Fibroblast of skin of scalp (primary cell): ENCODE measurements at regions not wholly inside any gene's neighbourhood (a gene's known extent, or its start where the extent isn't known, plus 50 kb on each side); places are given as distances from the start of the nearest gene placed in this dataset.
A peak's percentile ranks its signal among the peaks of the same experiment; 100 is the strongest.

ENCODE experiments used
- DNase-seq: peaks from one replicate; pipeline ENCODE4 v3.0.0-alpha.2; 2013

DNA sequence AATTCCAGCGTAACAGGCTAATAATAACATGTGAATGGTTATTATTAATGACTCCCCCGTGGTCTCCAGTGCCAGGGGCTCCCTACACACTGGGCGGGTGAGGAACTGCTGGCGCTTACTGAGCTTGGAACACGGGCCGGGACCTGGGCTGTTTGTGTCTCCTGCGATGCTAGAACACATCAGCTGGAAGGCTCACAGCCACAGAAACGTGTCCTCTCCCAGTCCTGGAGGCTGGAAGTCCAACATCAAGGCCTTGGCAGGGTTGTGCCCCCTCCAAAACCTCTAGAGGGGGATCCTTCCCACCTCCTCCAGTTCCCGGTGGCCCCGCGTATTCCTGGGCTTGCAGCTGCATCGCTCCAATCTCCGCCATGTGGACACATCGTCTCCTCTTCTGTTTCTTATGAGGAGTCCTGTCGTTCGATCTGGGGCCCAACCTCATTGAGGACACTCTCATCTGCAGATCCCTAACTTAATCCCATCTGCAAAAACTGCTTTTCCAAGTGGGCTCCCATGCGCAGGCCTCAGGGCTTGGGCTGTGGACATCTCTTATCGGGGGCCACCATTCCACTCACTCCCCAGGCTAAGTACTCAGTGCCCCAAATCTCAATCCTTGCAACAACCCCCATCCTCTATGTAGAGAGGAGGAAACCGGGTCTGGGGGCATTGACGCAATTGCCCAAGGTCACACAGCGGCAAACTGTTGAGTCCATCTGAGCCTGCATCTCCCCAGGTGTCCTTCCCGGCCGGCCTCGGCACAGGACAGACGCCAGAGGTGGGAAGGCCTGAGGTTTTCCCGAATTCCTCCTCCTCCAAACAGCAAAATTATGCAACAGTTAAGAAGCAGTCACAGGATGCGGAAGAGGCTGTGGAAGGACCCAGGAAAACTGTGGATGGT, 193.9 kb downstream of the IRF8 start:
- no peak for DNase-seq

DNA sequence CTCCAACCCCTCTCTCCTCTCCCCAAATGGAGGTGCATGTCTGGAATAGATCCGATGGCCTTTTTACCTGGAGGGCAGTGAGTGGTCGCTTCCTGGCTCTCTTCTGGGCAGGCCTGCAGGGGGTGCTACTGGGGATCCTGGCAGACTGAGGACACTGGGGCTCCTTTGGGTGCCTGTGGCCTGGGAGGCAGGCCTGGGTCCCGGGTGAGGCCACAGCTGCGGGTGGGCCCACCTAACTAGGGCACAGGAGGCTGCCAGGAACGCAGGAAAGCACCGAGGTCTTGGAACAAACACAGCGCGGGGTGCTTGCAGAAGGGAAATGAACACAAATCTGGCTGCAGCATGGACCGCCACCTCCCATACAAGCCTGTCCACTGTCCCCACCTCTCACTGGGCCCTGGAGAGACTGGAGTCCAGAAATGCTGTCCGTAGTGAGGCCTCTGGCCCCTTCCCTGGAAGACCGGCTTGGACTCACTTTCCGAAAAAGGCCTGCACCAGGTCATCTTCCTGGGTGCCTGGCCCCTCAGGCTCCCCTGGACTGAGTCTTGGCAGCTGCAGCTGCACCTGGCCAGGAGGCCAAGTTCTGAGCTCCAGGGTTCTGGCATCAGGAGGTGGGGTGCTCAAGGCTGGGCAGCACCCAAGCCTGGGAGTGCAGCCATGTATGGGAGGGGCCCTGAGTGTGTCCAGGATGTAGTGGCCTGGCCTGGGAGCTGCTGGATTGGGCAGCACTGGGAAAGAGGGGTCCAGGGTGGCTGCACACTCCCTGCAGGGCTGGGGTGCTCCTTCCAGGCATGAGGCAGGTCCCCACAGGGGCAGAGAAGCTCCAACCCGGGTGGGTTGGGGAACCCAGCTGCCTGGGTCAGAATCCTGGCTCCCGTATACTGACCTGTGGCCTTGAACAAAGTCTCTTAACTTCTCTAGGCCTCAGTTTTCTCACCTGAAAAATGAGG, 195.1 kb downstream of the IRF8 start:
- DNase-seq, result no peak

- no peak for DNase-seq
These were observed 196.3 kb downstream of the IRF8 start for GRCh38 chr16:86095131-86095752.

DNA sequence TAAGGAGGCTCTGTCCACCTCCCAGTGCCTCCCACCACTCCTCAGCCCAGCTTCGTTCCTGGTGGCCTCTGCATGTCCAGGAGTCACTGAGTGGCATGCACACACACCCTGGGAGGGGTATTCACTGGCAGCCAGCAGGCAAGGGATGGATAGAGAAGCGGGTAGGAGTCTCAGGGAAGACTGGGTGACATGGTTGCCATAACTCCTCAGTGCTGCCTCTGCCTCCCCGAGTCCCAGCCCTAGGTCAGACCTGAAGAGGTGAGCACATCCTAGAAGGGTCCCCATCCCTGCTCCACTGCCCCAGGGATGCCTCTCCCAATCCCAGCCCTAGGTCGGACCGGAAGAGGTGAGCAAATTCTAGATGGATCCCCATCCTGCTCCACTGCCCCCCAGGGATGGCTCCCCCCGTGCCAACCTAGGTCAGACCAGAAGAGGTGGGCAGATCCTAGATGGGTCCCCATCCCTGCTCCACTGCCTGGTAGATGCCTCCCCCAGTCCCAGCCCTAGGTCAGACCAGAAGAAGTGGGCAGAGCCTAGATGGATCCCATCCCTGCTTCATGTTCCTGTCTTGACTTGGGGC, 197.0 kb downstream of the IRF8 start:
- no peak for DNase-seq

- DNase-seq, result no peak
These were observed 197.9 kb downstream of the IRF8 start for GRCh38 chr16:86096850-86097249.

DNA sequence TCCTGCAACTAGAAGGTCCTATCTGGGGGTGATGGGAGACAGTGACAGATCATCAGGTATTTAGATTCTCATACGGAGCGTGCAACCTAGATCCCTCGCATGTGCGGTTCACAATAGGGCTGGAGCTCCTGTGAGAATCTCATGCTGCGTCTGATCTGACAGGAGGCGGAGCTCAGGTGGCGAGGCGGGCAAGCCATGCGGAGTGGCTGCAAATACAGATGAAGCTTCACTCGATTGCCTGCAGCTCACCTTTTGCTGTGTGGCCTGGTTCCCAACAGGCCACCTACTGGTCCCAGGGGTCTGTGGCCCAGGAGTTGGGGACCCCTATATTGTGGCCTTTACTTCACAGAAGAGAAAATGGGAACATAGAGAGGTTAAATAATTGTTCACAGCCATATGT, 200.4 kb downstream of the IRF8 start:
- DNase-seq, result no peak

GRCh38 chr16:86100205-86101136, 201.5 kb downstream of the IRF8 start:
- DNase-seq, result peak; percentile 15

GRCh38 chr16:86101137-86101896, 202.4 kb downstream of the IRF8 start:
- no peak for DNase-seq

- DNase-seq, result no peak
These were observed 202.9 kb downstream of the IRF8 start for GRCh38 chr16:86101897-86102157.

GRCh38 chr16:86103320-86103719, 204.4 kb downstream of the IRF8 start:
- no peak for DNase-seq

DNA sequence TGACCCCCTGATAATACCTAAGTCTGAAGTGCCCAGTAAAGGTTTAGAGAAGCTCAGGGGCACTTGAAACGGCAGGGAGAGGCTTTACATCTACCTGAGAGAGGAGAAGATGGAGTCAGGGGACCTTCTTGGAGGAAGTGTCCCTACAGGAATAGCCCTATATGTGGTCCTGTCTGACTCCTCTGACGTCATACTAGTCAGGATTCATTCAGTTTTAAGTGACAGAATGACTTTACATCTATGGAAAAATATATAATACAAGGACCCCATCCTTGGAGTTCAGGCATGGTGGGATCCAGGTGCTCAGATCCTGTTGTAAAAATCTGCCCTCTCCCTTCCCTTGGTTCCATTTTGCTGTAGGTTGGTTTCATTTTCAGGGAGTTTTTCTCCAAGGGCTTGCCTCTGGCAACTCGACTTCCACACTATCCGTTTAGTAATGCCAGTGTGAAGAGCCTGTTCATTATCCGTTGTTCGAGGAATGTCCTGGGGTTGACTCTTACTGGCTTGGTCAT, 205.6 kb downstream of the IRF8 start:
- DNase-seq, result no peak

DNA sequence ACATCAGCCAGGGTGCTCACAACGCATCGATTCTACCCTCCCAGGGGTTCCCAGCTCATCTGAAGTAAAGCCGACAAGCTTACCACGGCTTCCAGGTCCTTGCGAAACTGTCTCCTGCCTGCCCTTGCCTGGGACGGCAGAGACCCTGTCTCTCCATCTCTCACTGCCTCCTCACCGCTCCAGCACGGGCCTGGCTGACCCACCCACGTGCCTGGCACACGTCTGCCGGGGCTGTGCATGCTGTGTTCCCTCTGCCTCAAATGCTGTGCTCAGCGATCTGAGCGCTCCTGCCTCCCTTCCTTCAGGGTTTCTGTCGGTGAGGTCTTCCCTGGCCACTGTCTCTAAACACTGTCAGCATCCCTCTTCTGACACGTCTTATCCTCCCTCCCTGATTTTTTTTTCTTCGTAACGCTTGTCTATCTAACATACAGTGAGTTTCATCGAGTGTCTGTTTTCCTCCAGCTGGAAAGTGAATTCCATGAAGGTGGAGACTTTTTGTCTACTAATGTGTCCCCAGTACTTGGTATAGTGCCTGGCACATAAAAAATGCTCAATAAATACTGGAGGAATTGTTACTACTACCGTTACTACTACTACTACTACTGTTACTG, 208.4 kb downstream of the IRF8 start:
- DNase-seq, result no peak

DNA sequence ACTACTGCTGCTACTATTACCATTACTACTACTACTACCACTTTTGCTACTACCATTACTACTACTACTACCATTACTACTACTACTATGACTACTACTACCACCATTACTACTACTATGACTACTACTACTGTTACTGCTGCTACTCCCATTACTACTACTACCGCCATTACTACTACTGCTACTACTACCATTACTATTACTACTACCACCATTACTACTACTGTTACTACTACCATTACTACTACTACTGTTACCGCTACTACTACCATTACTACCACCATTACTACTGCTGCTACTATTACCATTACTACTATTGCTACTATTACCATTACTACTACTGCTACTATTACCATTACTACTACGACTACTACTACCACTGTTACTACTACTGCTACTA, 209.1 kb downstream of the IRF8 start:
- no peak for DNase-seq

GRCh38 chr16:86110134-86110533, 211.2 kb downstream of the IRF8 start:
- DNase-seq, result no peak

DNA sequence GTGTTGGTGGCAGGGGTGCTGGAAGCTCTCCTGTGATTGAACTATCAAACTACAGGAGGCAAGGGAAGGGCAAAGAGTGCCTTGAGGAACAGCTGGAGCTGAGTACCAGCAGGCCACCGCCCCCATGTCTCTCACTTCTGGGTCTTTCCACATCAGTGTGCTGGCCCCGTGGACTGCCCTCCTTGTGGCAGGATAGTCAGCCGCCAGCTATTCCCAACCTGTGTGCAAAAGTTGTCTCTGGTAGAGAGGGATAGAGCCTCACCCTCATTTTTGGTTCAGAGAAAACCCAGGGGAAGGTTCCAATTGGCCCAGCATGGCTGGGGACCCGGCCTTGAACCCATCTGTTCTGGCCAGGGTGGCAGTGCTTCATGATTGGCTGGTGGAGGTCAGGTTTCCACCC, 211.8 kb downstream of the IRF8 start:
- DNase-seq, result no peak

- no peak for DNase-seq
These were observed 213.2 kb downstream of the IRF8 start for GRCh38 chr16:86112178-86112577.

- DNase-seq, result no peak
These were observed 218.3 kb downstream of the IRF8 start for GRCh38 chr16:86117235-86117634.

GRCh38 chr16:86117756-86118155, 218.8 kb downstream of the IRF8 start:
- DNase-seq, result no peak

- DNase-seq, result no peak
These were observed 219.7 kb downstream of the IRF8 start for GRCh38 chr16:86118467-86119307.
